Erythroblast (primary cell): ENCODE measurements at regions not wholly inside any gene's neighbourhood (a gene's known extent, or its start where the extent isn't known, plus 50 kb on each side); places are given as distances from the start of the nearest gene placed in this dataset.

Source experiments
- GATA1 ChIP-seq: IDR thresholded peaks from 2 replicates; pipeline ENCODE4 v1.6.1; 2011; ENCODE audit warnings: low read depth, mild to moderate bottlenecking, control low read depth, low read length, moderate library complexity
- POLR2A ChIP-seq: IDR thresholded peaks from 2 replicates; pipeline ENCODE4 v1.6.1; 2011; ENCODE audit warnings: mild to moderate bottlenecking, low read length

- TF ChIP-seq POLR2A: no peak
- TF ChIP-seq GATA1: no peak
Measured at GRCh38 chr12:76137606-76138005, 53.1 kb upstream of the NAP1L1 start.
